HG03342 (cell line): ENCODE measurements at regions not wholly inside any gene's neighbourhood (a gene's known extent, or its start where the extent isn't known, plus 50 kb on each side); places are given as distances from the start of the nearest gene placed in this dataset.
"Not testable (repeated sequence)": the region's sequence is repeated elsewhere in the genome, so short reads cannot be mapped to it uniquely, and the experiment has no call there.

Source experiments
- ATAC-seq: cut with Tn5 transposase; IDR thresholded peaks from one replicate; pipeline ENCODE4 v1.9.1; 2021; ENCODE audit warnings: mild to moderate bottlenecking, moderate library complexity; ENCODE audit not compliant: unreplicated experiment

GRCh38 chr4:66331761-66332160, 661.5 kb upstream of the EPHA5 start:
- no peak for ATAC-seq

- no peak for ATAC-seq
These were observed 659.8 kb upstream of the EPHA5 start for GRCh38 chr4:66330125-66330524.

- no peak for ATAC-seq
These were observed 658.7 kb upstream of the EPHA5 start for GRCh38 chr4:66328803-66329574.

- ATAC-seq: no peak
These were observed 637.6 kb upstream of the EPHA5 start for GRCh38 chr4:66307641-66308438.

- ATAC-seq: no peak
These were observed 630.1 kb upstream of the EPHA5 start for GRCh38 chr4:66300336-66300934.

- ATAC-seq: no peak
These were observed 628.3 kb upstream of the EPHA5 start for GRCh38 chr4:66298569-66298968.

GRCh38 chr4:66297703-66298102, 627.4 kb upstream of the EPHA5 start:
- ATAC-seq: no peak

- no peak for ATAC-seq
These were observed 624.3 kb upstream of the EPHA5 start for GRCh38 chr4:66294638-66295037.

- ATAC-seq: no peak
These were observed 614.7 kb upstream of the EPHA5 start for GRCh38 chr4:66284991-66285451.

- no peak for ATAC-seq
These were observed 608.8 kb upstream of the EPHA5 start for GRCh38 chr4:66279084-66279483.

- ATAC-seq: no peak
These were observed 605.2 kb upstream of the EPHA5 start for GRCh38 chr4:66275411-66276038.

- no peak for ATAC-seq
These were observed 602.8 kb upstream of the EPHA5 start for GRCh38 chr4:66273110-66273509.

GRCh38 chr4:66270356-66270755, 600.1 kb upstream of the EPHA5 start:
- ATAC-seq: not testable (repeated sequence)

- not testable (repeated sequence) for ATAC-seq
These were observed 596.3 kb upstream of the EPHA5 start for GRCh38 chr4:66266554-66266953.

- no peak for ATAC-seq
These were observed 595.7 kb upstream of the EPHA5 start for GRCh38 chr4:66266035-66266434.

- ATAC-seq: no peak
These were observed 582.0 kb upstream of the EPHA5 start for GRCh38 chr4:66252291-66252690.

- no peak for ATAC-seq
These were observed 576.4 kb upstream of the EPHA5 start for GRCh38 chr4:66246643-66247042.

GRCh38 chr4:66235876-66236275, 565.6 kb upstream of the EPHA5 start:
- ATAC-seq: no peak

GRCh38 chr4:66229885-66230284, 559.6 kb upstream of the EPHA5 start:
- no peak for ATAC-seq

GRCh38 chr4:66225539-66225938, 555.2 kb upstream of the EPHA5 start:
- ATAC-seq: no peak

- no peak for ATAC-seq
These were observed 552.9 kb upstream of the EPHA5 start for GRCh38 chr4:66223068-66223703.
